Activated T-helper 17 cell treated with anti-CD3 and anti-CD28 coated beads, Interleukin-2, amount 50 U/mL, for 72 hours (primary cell): ENCODE measurements at regions not wholly inside any gene's neighbourhood (a gene's known extent, or its start where the extent isn't known, plus 50 kb on each side); places are given as distances from the start of the nearest gene placed in this dataset.
"Not testable (repeated sequence)": the region's sequence is repeated elsewhere in the genome, so short reads cannot be mapped to it uniquely, and the experiment has no call there.

Source experiments
- ATAC-seq: fragments of 150-1000 bp; cut with Tn5 transposase; replicated peaks from 2 replicates; pipeline ENCODE4 v1.10.0; 2021; ENCODE audit warnings: mild to moderate bottlenecking, moderate library complexity
- H3K27ac Mint-ChIP-seq: one replicate; pipeline ENCODE4 v1.8.0; 2022; ENCODE audit warnings: mixed read lengths
- H3K27me3 Mint-ChIP-seq: one replicate; pipeline ENCODE4 v1.8.0; 2022; ENCODE audit warnings: mixed read lengths
- H3K36me3 Mint-ChIP-seq: one replicate; pipeline ENCODE4 v1.8.0; 2022; ENCODE audit warnings: low read depth, mild to moderate bottlenecking, mixed read lengths
- H3K4me1 Mint-ChIP-seq: one replicate; pipeline ENCODE4 v1.8.0; 2022; ENCODE audit warnings: mixed read lengths
- H3K4me3 Mint-ChIP-seq: one replicate; pipeline ENCODE4 v1.8.0; 2022; ENCODE audit warnings: mild to moderate bottlenecking, mixed read lengths
- H3K9me3 Mint-ChIP-seq: one replicate; pipeline ENCODE4 v1.8.0; 2022; ENCODE audit warnings: mixed read lengths

DNA sequence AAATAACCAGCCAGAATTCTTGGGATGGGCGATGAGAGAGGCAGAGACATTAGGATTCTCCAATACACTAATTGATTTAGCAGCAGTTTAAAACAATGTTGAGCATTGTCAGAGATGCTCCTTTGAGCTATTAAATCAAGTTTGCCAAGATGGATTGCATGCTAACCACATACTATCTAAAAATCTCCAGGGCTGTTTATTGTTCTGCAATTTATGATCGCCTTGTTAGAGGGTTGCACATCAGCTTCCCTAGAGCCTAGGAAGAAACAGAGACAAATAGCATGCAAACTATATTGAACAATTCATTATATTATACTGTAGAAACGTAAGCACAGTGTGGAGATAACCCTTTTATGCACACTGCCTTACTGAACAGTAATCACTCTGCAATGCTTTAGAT, 599.9 kb downstream of the SOX5 start:
- Mint-ChIP-seq H3K27me3 (no peaks in the 10 kb centered on the region), H3K4me3 (no peak overlapping the region), H3K27ac (no peak overlapping the region), H3K36me3 (no peaks in the 10 kb centered on the region), H3K4me1 (no peaks in the 10 kb centered on the region), H3K9me3 (peaks cover 3% of the 10 kb centered on the region)
- no peak for ATAC-seq

DNA sequence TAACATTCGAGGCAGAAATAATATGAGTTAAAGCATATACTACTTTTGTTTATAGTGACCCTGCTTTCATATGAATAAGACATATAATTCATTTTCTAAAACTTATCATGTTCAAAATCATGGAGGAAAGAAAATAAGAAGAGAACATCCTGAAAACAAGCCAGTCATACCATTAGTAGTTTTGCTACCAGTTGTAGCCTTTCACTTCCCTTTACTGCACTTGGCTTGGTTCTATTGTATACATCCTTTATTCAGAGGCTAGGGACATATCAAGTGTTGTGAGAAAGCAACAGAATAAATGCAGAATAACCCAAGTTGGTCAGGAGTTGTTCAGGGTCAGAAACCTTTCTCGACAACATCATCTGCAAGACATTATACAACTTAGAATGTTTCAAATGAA, 598.7 kb downstream of the SOX5 start:
- no peak for ATAC-seq
- no peak overlapping the region for H3K4me3 Mint-ChIP-seq
- peaks cover 3% of the 10 kb centered on the region for H3K9me3 Mint-ChIP-seq
- no peaks in the 10 kb centered on the region for H3K4me1 Mint-ChIP-seq
- H3K36me3 Mint-ChIP-seq, result no peaks in the 10 kb centered on the region
- H3K27ac Mint-ChIP-seq, result no peak overlapping the region
- H3K27me3 Mint-ChIP-seq, result no peaks in the 10 kb centered on the region

- Mint-ChIP-seq H3K36me3 (no peaks in the 10 kb centered on the region), H3K27ac (no peak overlapping the region)
Observed at GRCh38 chr12:23352670-23353069, 596.8 kb downstream of the SOX5 start.

GRCh38 chr12:23354800-23355199, 594.7 kb downstream of the SOX5 start:
- Mint-ChIP-seq H3K4me3 (no peak overlapping the region), H3K36me3 (no peaks in the 10 kb centered on the region), H3K27ac (no peak overlapping the region), H3K4me1 (no peaks in the 10 kb centered on the region), H3K9me3 (peaks cover 7% of the 10 kb centered on the region), H3K27me3 (no peaks in the 10 kb centered on the region)
- ATAC-seq, result no peak

More at GRCh38 chr12:23352670-23353069, 596.8 kb downstream of the SOX5 start:
- ATAC-seq, result no peak
- H3K9me3 Mint-ChIP-seq, result peaks cover 3% of the 10 kb centered on the region
- no peaks in the 10 kb centered on the region for H3K4me1 Mint-ChIP-seq
- no peak overlapping the region for H3K4me3 Mint-ChIP-seq
- no peaks in the 10 kb centered on the region for H3K27me3 Mint-ChIP-seq

DNA sequence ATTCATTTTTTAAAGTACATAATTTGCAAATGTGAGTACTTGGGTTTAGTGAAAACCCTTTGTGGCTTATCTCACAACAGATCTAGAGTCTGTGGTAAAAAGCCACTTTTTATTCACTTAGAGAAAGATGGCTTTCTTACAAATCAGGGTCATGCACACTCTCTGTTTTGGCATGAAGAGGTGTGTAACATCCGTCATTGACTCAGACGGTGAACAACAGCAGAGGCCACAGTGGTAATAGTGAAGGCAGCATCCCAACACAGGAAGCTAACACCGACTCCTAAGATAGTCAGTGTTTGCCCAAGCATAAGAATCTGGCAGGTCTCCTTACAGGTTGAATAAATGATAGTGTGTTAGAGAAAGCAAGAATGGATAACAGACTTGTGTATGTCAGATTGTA, 593.0 kb downstream of the SOX5 start:
- Mint-ChIP-seq H3K9me3 (peaks cover 7% of the 10 kb centered on the region), H3K4me1 (no peaks in the 10 kb centered on the region), H3K4me3 (no peak overlapping the region), H3K27ac (no peak overlapping the region), H3K36me3 (no peaks in the 10 kb centered on the region), H3K27me3 (no peaks in the 10 kb centered on the region)
- no peak for ATAC-seq

DNA sequence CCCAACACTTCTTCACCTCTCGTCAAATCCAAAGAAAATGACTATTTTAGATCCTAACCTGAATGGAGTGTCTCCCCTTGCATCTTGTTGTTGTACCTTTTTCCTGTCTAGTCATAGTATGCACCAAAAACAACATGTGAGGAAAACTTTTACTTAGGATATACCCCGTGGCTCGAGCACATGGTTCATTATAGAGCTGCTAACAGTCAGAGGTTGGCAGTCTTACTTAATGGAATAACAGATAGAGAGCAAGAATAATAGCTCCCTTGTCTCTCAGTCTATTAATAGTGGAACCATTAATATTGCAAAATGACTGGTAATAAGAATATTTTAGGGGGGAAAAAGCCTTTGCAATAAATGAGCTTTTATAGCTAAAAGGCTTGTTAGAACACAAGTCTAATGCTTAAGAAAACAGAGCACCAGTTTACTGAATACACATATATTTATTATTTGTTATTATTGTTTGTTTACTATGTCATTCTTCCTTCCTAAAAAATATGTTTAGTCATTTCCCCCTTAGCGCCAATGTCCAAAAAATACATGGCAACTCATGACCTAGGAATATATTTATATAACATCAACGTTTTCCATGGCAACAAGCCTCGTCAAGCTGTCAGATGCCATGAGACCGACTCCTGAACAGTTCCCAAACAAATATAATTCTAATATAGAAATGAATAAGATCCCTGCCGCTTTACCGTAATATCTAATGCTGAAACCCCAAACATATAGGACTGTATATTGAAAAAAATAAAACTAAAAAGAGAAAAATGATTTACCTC, 592.4 kb downstream of the SOX5 start:
- H3K4me3 Mint-ChIP-seq, result no peak overlapping the region
- H3K4me1 Mint-ChIP-seq, result no peaks in the 10 kb centered on the region

DNA sequence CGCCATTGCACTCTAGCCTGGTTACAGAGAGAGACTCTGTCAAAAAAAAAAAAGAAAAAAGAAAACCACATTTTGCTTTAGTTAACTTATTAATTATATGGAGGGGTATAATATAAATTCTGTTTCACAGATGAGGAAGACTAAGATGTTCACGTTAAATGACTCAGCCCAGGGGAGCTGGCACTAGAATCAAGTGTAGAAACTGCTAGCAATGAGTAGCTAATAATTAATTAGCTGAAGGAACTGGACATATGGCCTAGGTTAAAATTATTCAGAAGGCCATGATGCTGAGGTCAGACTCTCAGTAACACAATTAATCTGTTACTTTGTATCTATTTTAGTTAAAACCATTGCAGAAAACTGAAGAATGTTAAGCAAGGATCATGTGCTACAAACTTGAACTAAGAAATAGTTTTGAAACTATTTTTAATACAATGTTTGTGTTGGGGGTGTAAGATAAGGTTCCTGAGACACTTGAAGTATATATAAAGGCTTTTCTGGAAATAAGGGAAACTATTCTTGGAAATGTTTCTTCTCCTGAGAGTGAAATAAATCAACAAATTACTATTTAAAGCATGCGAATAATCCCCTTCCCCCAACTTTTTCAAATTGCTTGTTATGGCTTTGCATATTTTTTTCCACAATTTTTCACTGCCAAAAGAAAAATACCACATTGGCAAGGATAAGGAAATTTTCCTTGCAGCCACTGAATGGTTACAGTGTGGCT, 589.3 kb downstream of the SOX5 start:
- Mint-ChIP-seq H3K36me3 (no peaks in the 10 kb centered on the region), H3K27me3 (no peaks in the 10 kb centered on the region), H3K4me3 (no peak overlapping the region), H3K4me1 (no peaks in the 10 kb centered on the region), H3K9me3 (peaks cover 4% of the 10 kb centered on the region), H3K27ac (no peak overlapping the region)
- ATAC-seq, result no peak

More for the DNA sequence above, 592.4 kb downstream of the SOX5 start:
- H3K27ac Mint-ChIP-seq, result no peak overlapping the region
- no peaks in the 10 kb centered on the region for H3K36me3 Mint-ChIP-seq
- no peak for ATAC-seq
- H3K9me3 Mint-ChIP-seq, result peaks cover 7% of the 10 kb centered on the region
- H3K27me3 Mint-ChIP-seq, result no peaks in the 10 kb centered on the region

DNA sequence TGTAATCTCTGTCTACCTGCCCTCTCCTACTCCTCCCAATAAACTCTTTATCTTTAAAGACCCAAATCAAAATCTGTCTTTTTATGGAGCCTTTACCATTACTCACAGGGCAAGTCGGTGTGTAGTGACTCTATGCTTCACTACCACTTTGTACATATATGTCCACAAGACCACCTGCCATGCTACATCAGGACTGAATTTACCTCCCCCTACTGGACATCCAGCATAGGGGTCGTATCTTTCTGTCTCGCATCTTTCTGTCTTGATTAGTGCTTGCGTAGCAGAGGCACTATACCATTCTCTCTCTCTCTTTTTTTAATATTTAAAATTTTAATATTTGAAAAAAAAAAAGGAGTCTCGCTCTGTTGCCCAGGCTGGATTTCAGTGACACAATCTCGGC, 587.5 kb downstream of the SOX5 start:
- H3K27ac Mint-ChIP-seq, result no peak overlapping the region
- peaks cover 9% of the 10 kb centered on the region for H3K9me3 Mint-ChIP-seq
- no peak for ATAC-seq
- H3K27me3 Mint-ChIP-seq, result no peaks in the 10 kb centered on the region
- H3K36me3 Mint-ChIP-seq, result no peaks in the 10 kb centered on the region
- H3K4me1 Mint-ChIP-seq, result no peaks in the 10 kb centered on the region
- H3K4me3 Mint-ChIP-seq, result no peak overlapping the region

DNA sequence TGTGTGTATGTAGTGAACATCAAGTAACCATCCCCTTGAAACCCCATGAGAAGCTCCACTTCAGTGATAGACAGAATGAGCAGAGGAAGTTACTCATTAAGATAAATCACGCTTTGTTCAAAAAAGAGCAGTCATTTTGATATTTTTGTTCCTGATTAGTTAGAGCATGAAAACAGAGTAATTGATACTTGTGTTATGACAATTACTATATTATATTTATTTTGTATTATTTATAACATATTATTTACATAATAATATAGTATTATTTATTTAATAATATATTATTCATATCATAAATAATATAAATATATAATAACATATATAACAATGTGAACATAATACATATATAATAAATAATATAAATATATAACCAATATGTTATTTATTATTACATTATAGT, 580.9 kb downstream of the SOX5 start:
- H3K27ac Mint-ChIP-seq, result no peak overlapping the region
- no peaks in the 10 kb centered on the region for H3K27me3 Mint-ChIP-seq
- H3K36me3 Mint-ChIP-seq, result no peaks in the 10 kb centered on the region
- H3K4me1 Mint-ChIP-seq, result no peaks in the 10 kb centered on the region
- H3K4me3 Mint-ChIP-seq, result no peak overlapping the region
- no peak for ATAC-seq
- peaks cover 11% of the 10 kb centered on the region for H3K9me3 Mint-ChIP-seq

- peaks cover 15% of the 10 kb centered on the region for H3K9me3 Mint-ChIP-seq
- ATAC-seq, result no peak
- H3K27me3 Mint-ChIP-seq, result no peaks in the 10 kb centered on the region
Observed at GRCh38 chr12:23375621-23376020, 573.8 kb downstream of the SOX5 start.

DNA sequence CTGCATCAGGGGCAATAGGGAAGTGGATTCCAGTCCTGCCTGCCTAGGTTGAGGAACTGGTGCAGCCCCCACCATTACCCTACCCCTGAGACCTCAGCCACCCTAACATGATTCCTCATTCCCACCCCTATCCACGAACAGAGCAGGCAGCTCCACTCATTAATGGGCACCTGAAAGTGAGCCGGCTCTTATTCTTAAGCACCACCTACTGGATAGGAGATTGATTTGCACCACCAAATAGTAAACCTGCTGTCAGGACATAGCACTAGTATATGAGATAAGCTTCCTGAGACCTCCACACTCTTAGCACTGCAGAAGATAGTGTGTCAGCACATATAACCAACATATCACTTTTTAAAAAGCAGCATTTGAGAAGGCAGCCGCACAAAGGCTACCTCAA, 573.2 kb downstream of the SOX5 start:
- peaks cover 15% of the 10 kb centered on the region for H3K9me3 Mint-ChIP-seq
- no peaks in the 10 kb centered on the region for H3K27me3 Mint-ChIP-seq
- no peak overlapping the region for H3K27ac Mint-ChIP-seq
- no peaks in the 10 kb centered on the region for H3K4me1 Mint-ChIP-seq
- no peaks in the 10 kb centered on the region for H3K36me3 Mint-ChIP-seq
- no peak for ATAC-seq
- H3K4me3 Mint-ChIP-seq, result no peak overlapping the region

More at GRCh38 chr12:23375621-23376020, 573.8 kb downstream of the SOX5 start:
- Mint-ChIP-seq H3K27ac (no peak overlapping the region), H3K4me3 (no peak overlapping the region), H3K4me1 (no peaks in the 10 kb centered on the region), H3K36me3 (no peaks in the 10 kb centered on the region)

GRCh38 chr12:23380419-23381100, 568.9 kb downstream of the SOX5 start:
- Mint-ChIP-seq H3K4me1 (no peaks in the 10 kb centered on the region), H3K9me3 (peaks cover 10% of the 10 kb centered on the region)

GRCh38 chr12:23388898-23389297, 560.6 kb downstream of the SOX5 start:
- H3K4me1 Mint-ChIP-seq, H3K27ac Mint-ChIP-seq: not testable (repeated sequence)

More at GRCh38 chr12:23380419-23381100, 568.9 kb downstream of the SOX5 start:
- H3K36me3 Mint-ChIP-seq, result no peaks in the 10 kb centered on the region
- ATAC-seq, result no peak
- H3K4me3 Mint-ChIP-seq, result no peak overlapping the region
- H3K27me3 Mint-ChIP-seq, result no peaks in the 10 kb centered on the region
- H3K27ac Mint-ChIP-seq, result no peak overlapping the region

GRCh38 chr12:23389315-23389714, 560.2 kb downstream of the SOX5 start:
- ATAC-seq, H3K4me3 Mint-ChIP-seq, H3K27me3 Mint-ChIP-seq, H3K4me1 Mint-ChIP-seq, H3K27ac Mint-ChIP-seq, H3K36me3 Mint-ChIP-seq: not testable (repeated sequence)
- H3K9me3 Mint-ChIP-seq, result peaks cover 19% of the 10 kb centered on the region

More at GRCh38 chr12:23388898-23389297, 560.6 kb downstream of the SOX5 start:
- not testable (repeated sequence) for H3K27me3 Mint-ChIP-seq, H3K36me3 Mint-ChIP-seq, ATAC-seq, H3K4me3 Mint-ChIP-seq
- peaks cover 19% of the 10 kb centered on the region for H3K9me3 Mint-ChIP-seq
